NB4 (cell line): ENCODE measurements at regions not wholly inside any gene's neighbourhood (a gene's known extent, or its start where the extent isn't known, plus 50 kb on each side); places are given as distances from the start of the nearest gene placed in this dataset.

Experiments used
- DNase-seq: peaks from one replicate; pipeline ENCODE4 v3.0.0; 2010; ENCODE audit warnings: low read depth
- H3K4me3 ChIP-seq: one replicate; pipeline ENCODE4 v1.5.1; 2011; ENCODE audit warnings: mild to moderate bottlenecking, low read depth, low read length, moderate library complexity
- CTCF ChIP-seq: IDR thresholded peaks from one replicate; pipeline ENCODE4 v1.5.1; 2012; ENCODE audit warnings: low read depth, low read length
- MAX ChIP-seq: IDR thresholded peaks from 2 replicates; pipeline ENCODE4 v1.6.1; 2011; ENCODE audit warnings: low read depth, low read length
- MYC ChIP-seq: IDR thresholded peaks from 2 replicates; pipeline ENCODE4 v1.6.1; 2011; ENCODE audit warnings: low read depth, low read length
- POLR2A ChIP-seq: IDR thresholded peaks from 2 replicates; pipeline ENCODE4 v1.6.1; 2011; ENCODE audit warnings: mild to moderate bottlenecking; ENCODE audit not compliant: insufficient read length; ENCODE audit errors: extremely low read depth

DNA sequence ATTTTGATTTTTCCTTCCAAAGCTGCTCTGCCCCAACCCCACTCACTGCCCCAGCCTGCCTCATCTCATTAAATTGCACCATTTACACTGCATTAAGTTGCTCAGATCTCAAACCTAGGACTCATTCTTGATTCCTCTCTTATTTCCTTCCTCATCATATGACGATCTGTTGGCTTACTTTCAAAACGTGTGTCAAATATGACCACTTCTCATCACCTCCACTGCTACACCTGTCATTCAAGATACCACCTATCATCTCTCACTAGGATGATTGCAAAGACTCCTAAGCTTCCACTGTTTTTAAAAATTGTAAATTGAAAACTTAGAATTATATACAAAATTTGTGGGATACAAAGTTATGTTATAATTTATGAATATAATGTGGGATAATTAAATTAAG lies 147.1 kb downstream of the DCK start:
- DNase-seq = no peak
- no peak for TF ChIP-seq MYC
- no peak for TF ChIP-seq MAX
- TF ChIP-seq POLR2A = no peak
- no peak overlapping the region for H3K4me3 ChIP-seq

- TF ChIP-seq POLR2A (no peak), CTCF (no peak), MYC (no peak), MAX (no peak)
- peak; percentile 3 for DNase-seq
- no peak overlapping the region for H3K4me3 ChIP-seq
Observed at GRCh38 chr4:71141125-71141524, 147.7 kb downstream of the DCK start.

- no peak overlapping the region for H3K4me3 ChIP-seq
- DNase-seq = no peak
- no peak for TF ChIP-seq CTCF
- no peak for TF ChIP-seq MYC
- no peak for TF ChIP-seq MAX
- TF ChIP-seq POLR2A = no peak
Observed at GRCh38 chr4:71147261-71147660, 153.8 kb downstream of the DCK start.

DNA sequence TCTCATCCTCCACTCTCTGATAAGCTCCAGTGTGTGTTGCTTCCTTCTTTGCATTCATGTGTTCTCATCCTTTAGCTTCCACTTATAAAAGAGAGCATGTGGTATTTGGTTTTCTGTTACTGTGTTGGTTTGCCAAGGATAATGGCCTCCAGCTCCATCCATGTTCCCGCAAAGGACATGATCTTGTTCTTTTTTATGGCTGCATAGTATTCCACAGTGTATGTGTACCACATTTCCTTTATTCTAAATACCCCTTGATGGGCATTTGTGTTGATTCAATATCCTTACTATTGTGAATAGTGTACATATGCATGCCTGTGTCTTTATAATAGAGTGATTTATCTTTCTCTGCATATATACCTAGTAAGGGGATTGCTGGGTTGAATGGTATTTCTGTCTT lies 155.1 kb downstream of the DCK start:
- TF ChIP-seq MYC (no peak), POLR2A (no peak), MAX (no peak), CTCF (no peak)
- no peak overlapping the region for H3K4me3 ChIP-seq
- DNase-seq = no peak

DNA sequence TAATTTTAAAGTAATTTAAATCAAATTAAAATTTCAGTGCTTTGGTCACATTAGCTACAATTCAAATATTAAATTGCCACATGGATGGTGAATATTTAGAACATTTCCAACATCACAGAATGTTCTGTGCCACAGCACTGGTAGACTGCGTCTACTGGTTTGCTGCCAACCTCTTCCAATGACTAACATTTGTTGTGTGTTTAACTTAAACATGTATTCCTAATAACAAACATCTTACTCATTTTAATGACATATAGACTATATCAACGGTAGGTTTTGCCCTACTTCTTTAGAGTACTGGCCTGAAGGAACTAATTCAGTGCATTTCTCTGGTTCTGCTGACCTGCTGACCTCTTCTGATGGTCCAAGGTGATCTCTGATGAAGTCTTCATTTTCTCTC lies 157.6 kb downstream of the DCK start:
- DNase-seq = no peak
- no peak overlapping the region for H3K4me3 ChIP-seq
- TF ChIP-seq MAX = no peak

- DNase-seq = no peak
- TF ChIP-seq POLR2A = no peak
- TF ChIP-seq MYC = no peak
- TF ChIP-seq CTCF = no peak
- no peak for TF ChIP-seq MAX
- H3K4me3 ChIP-seq = no peak overlapping the region
Observed at GRCh38 chr4:71156616-71157015, 163.2 kb downstream of the DCK start.

- no peak for DNase-seq
- TF ChIP-seq MAX (no peak), POLR2A (no peak), CTCF (no peak), MYC (no peak)
Observed at GRCh38 chr4:71162386-71162785, 168.9 kb downstream of the DCK start.

More at GRCh38 chr4:71162386-71162785, 168.9 kb downstream of the DCK start:
- no peak overlapping the region for H3K4me3 ChIP-seq
